Hepatocyte (in vitro differentiated cells): ENCODE measurements at regions not wholly inside any gene's neighbourhood (a gene's known extent, or its start where the extent isn't known, plus 50 kb on each side); places are given as distances from the start of the nearest gene placed in this dataset.

Experiments used
- CTCF ChIP-seq: fragments of 200-600 bp; sonication (generic); IDR thresholded peaks from 2 replicates; pipeline ENCODE4 v1.5.1; 2016; ENCODE audit warnings: antibody characterized with exemption, mild to moderate bottlenecking; ENCODE audit not compliant: poor library complexity
- EZH2 ChIP-seq: fragments of 200-600 bp; sonication (generic); IDR thresholded peaks from 2 replicates; pipeline ENCODE4 v1.6.1; 2016; ENCODE audit warnings: antibody characterized with exemption, mild to moderate bottlenecking, borderline replicate concordance

GRCh38 chr2:15856318-15856717 lies 84.0 kb upstream of the MYCN start:
- TF ChIP-seq CTCF (no peak), EZH2 (no peak)
